Neural progenitor cell (in vitro differentiated cells): ENCODE measurements at regions not wholly inside any gene's neighbourhood (a gene's known extent, or its start where the extent isn't known, plus 50 kb on each side); places are given as distances from the start of the nearest gene placed in this dataset.

Experiments used
- CTCF ChIP-seq: fragments of 200-600 bp; sonication (generic); IDR thresholded peaks from 2 replicates; pipeline ENCODE4 v1.5.1; 2017; ENCODE audit warnings: antibody characterized with exemption, mild to moderate bottlenecking
- EZH2phosphoT487 ChIP-seq: fragments of 200-600 bp; sonication (generic); IDR thresholded peaks from 2 replicates; pipeline ENCODE4 v1.6.1; 2017; ENCODE audit warnings: antibody characterized with exemption

GRCh38 chr5:98110791-98111190 is 662.7 kb upstream of the RGMB start:
- TF ChIP-seq EZH2phosphoT487 (no peak), CTCF (no peak)
